ENCODE measurements at regions not wholly inside any gene's neighbourhood (a gene's known extent, or its start where the extent isn't known, plus 50 kb on each side); places are given as distances from the start of the nearest gene placed in this dataset.

DNA sequence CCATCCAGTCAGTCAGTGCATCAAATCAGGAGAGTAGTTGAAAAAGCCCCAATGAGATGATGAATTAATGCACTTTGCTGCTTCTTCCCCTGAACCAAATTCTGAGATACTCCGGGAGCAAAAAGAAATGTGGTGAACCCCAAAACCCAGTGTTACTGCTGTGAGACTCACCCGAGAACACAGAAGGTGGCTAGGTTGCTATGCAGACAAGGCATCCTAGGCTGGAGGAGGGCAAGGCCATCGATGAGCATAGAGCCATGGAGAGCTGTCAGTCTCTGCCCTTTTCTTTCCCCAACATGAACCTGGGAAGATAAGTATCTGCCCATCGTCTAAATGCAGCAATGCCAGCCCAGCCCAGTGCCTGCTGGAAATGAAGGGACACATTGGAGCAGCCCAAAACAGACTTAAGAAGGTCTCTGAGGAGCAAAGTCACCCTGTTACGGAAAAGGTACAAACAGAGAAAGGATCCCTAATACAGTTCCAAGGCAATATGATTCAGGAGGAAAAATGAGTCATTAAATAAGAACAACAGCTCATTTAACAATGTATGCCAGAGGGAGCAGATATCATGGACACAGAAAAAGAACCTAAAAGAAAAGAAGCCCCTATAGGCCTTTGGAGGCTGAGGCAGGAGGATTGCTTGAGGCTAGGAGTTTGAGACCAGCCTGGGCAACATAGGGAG is 272.0 kb downstream of the FOXO1 start:
- 93 to 96% (median 95%) methylated on average over 5 of the region's 5 CpGs for WGBS, 3 donors
- H3K27ac ChIP-seq: no peak overlapping the region
- intact Hi-C loops (cut with DNase I): no loop called here
- no peaks in the 10 kb centered on the region for H3K36me3 ChIP-seq (ENCODE audit: insufficient read depth in 1 of 2, low read depth in 1 of 2)
- no peak for DNase-seq
- no peaks in the 10 kb centered on the region for H3K4me1 ChIP-seq
- H3K4me3 ChIP-seq: no peak overlapping the region
- H3K9me3 ChIP-seq: no peaks in the 10 kb centered on the region
- H3K27me3 ChIP-seq (ENCODE audit: insufficient read depth in 3 of 3, low read length in 2 of 3): no peaks in the 10 kb centered on the region
- no peak for ATAC-seq
- TF ChIP-seq CTCF (IDR thresholded peaks at IDR 0.05): no peak

- H3K4me1 ChIP-seq: peaks cover 17% of the 10 kb centered on the region
- no peak overlapping the region for H3K4me3 ChIP-seq
- no peak overlapping the region for H3K27ac ChIP-seq
- no peaks in the 10 kb centered on the region for H3K36me3 ChIP-seq (ENCODE audit: insufficient read depth in 1 of 2, low read depth in 1 of 2)
- no peak for TF ChIP-seq CTCF (IDR thresholded peaks at IDR 0.05)
- ATAC-seq (no peak), DNase-seq (no peak)
- intact Hi-C loops (cut with DNase I): no loop called here
- no peaks in the 10 kb centered on the region for H3K9me3 ChIP-seq
- no peaks in the 10 kb centered on the region for H3K27me3 ChIP-seq (ENCODE audit: insufficient read depth in 3 of 3, low read length in 2 of 3)
- WGBS, 3 donors: 92 to 98% (median 98%) methylated on average over 2 of the region's 2 CpGs
Measured at GRCh38 chr13:40398065-40398464, 268.4 kb downstream of the FOXO1 start.

DNA sequence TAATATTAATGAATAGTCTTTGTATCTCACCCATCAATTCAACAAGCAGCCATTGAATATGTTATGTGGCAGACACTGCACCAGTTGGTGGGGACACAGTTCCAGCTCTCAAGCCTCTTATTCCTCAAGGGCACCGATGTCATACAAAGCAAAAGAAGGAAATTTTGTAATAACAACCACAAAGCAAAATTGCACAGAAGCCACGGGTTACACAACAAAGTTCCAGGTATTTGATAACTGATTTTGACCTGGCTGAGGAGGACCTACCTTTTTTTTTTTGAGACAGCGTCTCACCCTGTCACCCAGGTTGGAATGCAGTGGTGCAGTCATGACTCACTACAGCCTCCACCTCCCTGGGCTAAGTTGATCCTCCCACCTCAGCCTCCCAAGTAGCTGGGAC is 266.7 kb downstream of the FOXO1 start:
- intact Hi-C loops (cut with DNase I): loop anchor here (5.0 kb wide), 4 partner anchors 43 to 332 kb away; no protein-coding TSS in a partner anchor
- WGBS, 3 donors: 89 to 96% (median 90%) methylated on average over 3 of the region's 3 CpGs
- H3K4me1 ChIP-seq: peaks cover 19% of the 10 kb centered on the region
- no peak overlapping the region for H3K27ac ChIP-seq
- no peaks in the 10 kb centered on the region for H3K27me3 ChIP-seq (ENCODE audit: insufficient read depth in 3 of 3, low read length in 2 of 3)
- H3K4me3 ChIP-seq: no peak overlapping the region
- no peak for TF ChIP-seq CTCF (IDR thresholded peaks at IDR 0.05)
- DNase-seq (no peak), ATAC-seq (no peak)
- no peaks in the 10 kb centered on the region for H3K9me3 ChIP-seq
- no peaks in the 10 kb centered on the region for H3K36me3 ChIP-seq (ENCODE audit: insufficient read depth in 1 of 2, low read depth in 1 of 2)

GRCh38 chr13:40401911-40402776 is 264.3 kb downstream of the FOXO1 start:
- WGBS, 3 donors: 13 to 23% (median 17%) methylated on average over 13 of the region's 13 CpGs
- ATAC-seq (peak; percentile 89 to 95 (median 92)), DNase-seq (peak; percentile 98)
- peak overlapping the region; percentile 37 for H3K4me3 ChIP-seq
- H3K4me1 ChIP-seq: peaks cover 32% of the 10 kb centered on the region
- intact Hi-C loops (cut with DNase I): loop anchor here (5.0 kb wide), 4 partner anchors 40 to 335 kb away; no protein-coding TSS in a partner anchor
- H3K36me3 ChIP-seq (ENCODE audit: insufficient read depth in 1 of 2, low read depth in 1 of 2): no peaks in the 10 kb centered on the region
- peak overlapping the region; percentile 50 for H3K27ac ChIP-seq
- H3K27me3 ChIP-seq (ENCODE audit: insufficient read depth in 3 of 3, low read length in 2 of 3): no peaks in the 10 kb centered on the region
- no peaks in the 10 kb centered on the region for H3K9me3 ChIP-seq
- TF ChIP-seq CTCF (IDR thresholded peaks at IDR 0.05): no peak
